OCI-LY3 (cell line): ENCODE measurements at regions not wholly inside any gene's neighbourhood (a gene's known extent, or its start where the extent isn't known, plus 50 kb on each side); places are given as distances from the start of the nearest gene placed in this dataset.

ENCODE experiments used
- EZH2phosphoT487 ChIP-seq: fragments of 200-600 bp; shearing (Covaris generic); IDR thresholded peaks from 2 replicates; pipeline ENCODE4 v1.6.1; 2018; ENCODE audit warnings: antibody characterized with exemption, mixed run types, low read depth
- TF ChIP-seq, protein P1 (sequence below): fragments of 200-600, 300-600 bp; sonication (generic); IDR thresholded peaks from 2 replicates; pipeline ENCODE4 v1.5.1; 2014; ENCODE audit warnings: antibody characterized with exemption, low read length, low read depth

DNA sequence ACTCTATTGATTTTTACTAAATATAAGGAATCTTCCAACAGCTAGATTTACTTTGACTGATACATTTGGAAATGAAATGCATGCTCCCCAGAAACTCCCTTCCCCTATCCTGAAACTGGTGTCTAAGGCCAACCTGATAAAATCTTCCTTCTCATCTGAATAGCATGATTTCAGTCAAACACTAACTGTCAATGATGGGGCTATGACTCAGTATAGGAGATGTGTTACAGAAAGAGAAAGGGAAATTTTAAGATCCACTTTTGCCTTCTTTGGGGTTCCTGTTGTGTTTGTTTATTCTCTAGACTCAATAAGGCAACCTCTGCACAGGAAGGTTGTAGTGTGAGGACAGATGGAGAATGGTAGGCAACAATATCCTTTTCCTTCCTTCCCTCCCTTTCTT, 160.7 kb downstream of the MOSPD2 start:
- TF ChIP-seq, protein P1, sequence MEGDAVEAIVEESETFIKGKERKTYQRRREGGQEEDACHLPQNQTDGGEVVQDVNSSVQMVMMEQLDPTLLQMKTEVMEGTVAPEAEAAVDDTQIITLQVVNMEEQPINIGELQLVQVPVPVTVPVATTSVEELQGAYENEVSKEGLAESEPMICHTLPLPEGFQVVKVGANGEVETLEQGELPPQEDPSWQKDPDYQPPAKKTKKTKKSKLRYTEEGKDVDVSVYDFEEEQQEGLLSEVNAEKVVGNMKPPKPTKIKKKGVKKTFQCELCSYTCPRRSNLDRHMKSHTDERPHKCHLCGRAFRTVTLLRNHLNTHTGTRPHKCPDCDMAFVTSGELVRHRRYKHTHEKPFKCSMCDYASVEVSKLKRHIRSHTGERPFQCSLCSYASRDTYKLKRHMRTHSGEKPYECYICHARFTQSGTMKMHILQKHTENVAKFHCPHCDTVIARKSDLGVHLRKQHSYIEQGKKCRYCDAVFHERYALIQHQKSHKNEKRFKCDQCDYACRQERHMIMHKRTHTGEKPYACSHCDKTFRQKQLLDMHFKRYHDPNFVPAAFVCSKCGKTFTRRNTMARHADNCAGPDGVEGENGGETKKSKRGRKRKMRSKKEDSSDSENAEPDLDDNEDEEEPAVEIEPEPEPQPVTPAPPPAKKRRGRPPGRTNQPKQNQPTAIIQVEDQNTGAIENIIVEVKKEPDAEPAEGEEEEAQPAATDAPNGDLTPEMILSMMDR: no peak
- no peak for TF ChIP-seq EZH2phosphoT487
